ENCODE measurements at regions not wholly inside any gene's neighbourhood (a gene's known extent, or its start where the extent isn't known, plus 50 kb on each side); places are given as distances from the start of the nearest gene placed in this dataset.

GRCh38 chr2:187167491-187167890 is 280.6 kb downstream of the CALCRL start:
- no peak overlapping the region for H3K4me3 ChIP-seq (ENCODE audit: low read depth, low read length)
- no peak for TF ChIP-seq CTCF (IDR thresholded peaks at IDR 0.05; ENCODE audit: low read depth, low read length)

- no peak overlapping the region for H3K4me3 ChIP-seq (ENCODE audit: low read depth, low read length)
- no peak for TF ChIP-seq CTCF (IDR thresholded peaks at IDR 0.05; ENCODE audit: low read depth, low read length)
Observed at GRCh38 chr2:187165936-187166610, 282.0 kb downstream of the CALCRL start.

DNA sequence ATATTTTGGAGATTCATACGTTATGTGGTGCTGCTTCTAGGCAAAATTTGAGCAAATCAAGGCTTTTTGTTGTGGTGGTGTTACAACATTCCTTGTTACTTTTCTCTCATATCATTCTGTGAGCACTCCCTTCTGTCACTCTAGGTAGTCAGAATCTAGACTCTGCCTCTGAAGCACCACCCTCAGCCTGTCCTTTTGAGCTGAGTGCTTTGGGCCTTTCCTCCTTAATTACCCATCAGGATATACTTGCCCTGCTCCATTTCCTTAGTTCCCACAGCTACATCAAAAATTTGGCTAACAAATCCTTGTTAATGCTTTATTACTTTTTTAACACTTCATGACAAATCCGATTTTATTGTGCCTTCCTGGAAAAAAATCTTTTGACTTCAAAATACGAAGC is 289.6 kb downstream of the CALCRL start:
- no peak overlapping the region for H3K4me3 ChIP-seq (ENCODE audit: low read depth, low read length)
- no peak for TF ChIP-seq CTCF (IDR thresholded peaks at IDR 0.05; ENCODE audit: low read depth, low read length)

- H3K4me3 ChIP-seq (ENCODE audit: low read depth, low read length): no peak overlapping the region
- no peak for TF ChIP-seq CTCF (IDR thresholded peaks at IDR 0.05; ENCODE audit: low read depth, low read length)
Observed at GRCh38 chr2:187157046-187157445, 291.0 kb downstream of the CALCRL start.

- no peak for TF ChIP-seq CTCF (IDR thresholded peaks at IDR 0.05; ENCODE audit: low read depth, low read length)
- no peak overlapping the region for H3K4me3 ChIP-seq (ENCODE audit: low read depth, low read length)
Observed at GRCh38 chr2:187155476-187155875, 292.6 kb downstream of the CALCRL start.

DNA sequence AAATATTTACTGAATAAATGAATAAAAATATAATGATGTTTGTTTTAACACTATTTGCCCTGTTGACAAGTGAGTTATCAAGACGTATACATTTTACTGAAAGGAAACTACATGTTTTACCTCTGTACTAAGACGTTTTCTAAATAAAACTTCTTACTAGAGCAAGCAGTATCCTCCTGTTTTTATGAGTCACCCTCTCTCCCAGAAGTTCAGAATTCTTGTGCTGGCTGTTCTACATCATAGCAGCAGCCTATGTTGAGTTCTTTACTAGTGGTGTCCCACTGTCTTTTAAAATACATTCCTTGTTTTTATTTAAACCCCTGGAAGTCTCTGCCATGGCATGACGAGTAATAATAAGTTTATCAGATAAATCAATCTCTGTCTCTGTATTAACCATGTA is 297.4 kb downstream of the CALCRL start:
- TF ChIP-seq CTCF (IDR thresholded peaks at IDR 0.05; ENCODE audit: low read depth, low read length): no peak
- H3K4me3 ChIP-seq (ENCODE audit: low read depth, low read length): no peak overlapping the region

- no peak for TF ChIP-seq CTCF (IDR thresholded peaks at IDR 0.05; ENCODE audit: low read depth, low read length)
- no peak overlapping the region for H3K4me3 ChIP-seq (ENCODE audit: low read depth, low read length)
Observed at GRCh38 chr2:187148059-187148714, 299.2 kb upstream of the ZSWIM2 start.
